ENCODE measurements at regions not wholly inside any gene's neighbourhood (a gene's known extent, or its start where the extent isn't known, plus 50 kb on each side); places are given as distances from the start of the nearest gene placed in this dataset.

DNA sequence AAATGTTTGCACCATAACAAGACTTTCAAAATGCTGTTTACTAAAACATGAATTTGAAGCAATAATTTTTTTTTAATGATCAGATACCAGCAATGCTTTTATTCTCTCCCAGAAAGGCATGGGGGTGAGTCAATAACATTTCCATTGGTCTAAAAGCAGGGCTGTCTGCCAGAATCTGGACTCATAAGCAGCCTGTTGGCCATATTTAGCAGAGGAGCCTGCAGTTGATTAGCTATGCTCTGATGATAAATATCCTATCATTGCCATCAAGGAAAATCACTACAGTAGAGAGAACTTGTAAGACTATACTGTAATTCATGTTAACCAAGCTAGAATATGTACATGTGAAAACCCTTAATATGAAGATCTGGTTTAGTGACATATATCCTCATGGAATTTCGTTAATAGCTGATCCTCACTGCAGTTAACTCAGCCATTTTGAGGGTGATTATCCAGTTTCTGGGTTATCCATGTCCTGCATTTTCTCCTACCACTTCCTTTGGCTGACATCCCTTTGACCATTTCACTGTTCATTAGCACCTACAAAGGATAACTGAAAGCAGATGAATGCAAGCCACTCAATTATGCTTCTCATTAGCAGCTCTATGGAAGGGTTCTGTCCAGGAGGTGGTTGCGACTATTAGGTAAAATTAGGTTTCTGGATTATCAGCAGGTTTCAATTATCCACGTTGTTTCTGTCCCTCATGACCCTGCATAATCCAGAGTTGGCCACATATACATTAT is 72.9 kb upstream of the DIAPH2 start:
- TF ChIP-seq, protein P1, sequence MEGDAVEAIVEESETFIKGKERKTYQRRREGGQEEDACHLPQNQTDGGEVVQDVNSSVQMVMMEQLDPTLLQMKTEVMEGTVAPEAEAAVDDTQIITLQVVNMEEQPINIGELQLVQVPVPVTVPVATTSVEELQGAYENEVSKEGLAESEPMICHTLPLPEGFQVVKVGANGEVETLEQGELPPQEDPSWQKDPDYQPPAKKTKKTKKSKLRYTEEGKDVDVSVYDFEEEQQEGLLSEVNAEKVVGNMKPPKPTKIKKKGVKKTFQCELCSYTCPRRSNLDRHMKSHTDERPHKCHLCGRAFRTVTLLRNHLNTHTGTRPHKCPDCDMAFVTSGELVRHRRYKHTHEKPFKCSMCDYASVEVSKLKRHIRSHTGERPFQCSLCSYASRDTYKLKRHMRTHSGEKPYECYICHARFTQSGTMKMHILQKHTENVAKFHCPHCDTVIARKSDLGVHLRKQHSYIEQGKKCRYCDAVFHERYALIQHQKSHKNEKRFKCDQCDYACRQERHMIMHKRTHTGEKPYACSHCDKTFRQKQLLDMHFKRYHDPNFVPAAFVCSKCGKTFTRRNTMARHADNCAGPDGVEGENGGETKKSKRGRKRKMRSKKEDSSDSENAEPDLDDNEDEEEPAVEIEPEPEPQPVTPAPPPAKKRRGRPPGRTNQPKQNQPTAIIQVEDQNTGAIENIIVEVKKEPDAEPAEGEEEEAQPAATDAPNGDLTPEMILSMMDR (IDR thresholded peaks at IDR 0.05) = no peak
- TF ChIP-seq POLR2A (IDR thresholded peaks at IDR 0.05) = no peak

All from testis (tissue), 2 donors.